HCT116 (cell line): ENCODE measurements at regions not wholly inside any gene's neighbourhood (a gene's known extent, or its start where the extent isn't known, plus 50 kb on each side); places are given as distances from the start of the nearest gene placed in this dataset.

ENCODE experiments used
- CTCF ChIP-seq, 3 experiments: fragments of 200-600 bp in 1 of 3; sonication (generic) in 1 of 3; IDR thresholded peaks in 2 of 3; conservative IDR thresholded peaks in 1 of 3; 2 replicates each; pipeline ENCODE4 v1.5.1; 2012 to 2017; ENCODE audit warnings: low read depth in 2 of 3, low read length in 2 of 3, antibody characterized with exemption in 1 of 3, borderline replicate concordance in 1 of 3, control low read depth in 1 of 3, mild to moderate bottlenecking in 1 of 3, mixed read lengths in 1 of 3, mixed run types in 1 of 3, moderate library complexity in 1 of 3; ENCODE audit not compliant: insufficient read depth in 1 of 3
- EGR1 ChIP-seq: IDR thresholded peaks from 2 replicates; pipeline ENCODE4 v1.6.1; 2012; ENCODE audit warnings: low read depth
- EZH2 ChIP-seq: fragments of 200-600 bp; sonication (generic); IDR thresholded peaks from 2 replicates; pipeline ENCODE4 v1.6.1; 2017; ENCODE audit warnings: antibody characterized with exemption, mixed run types
- FOSL1 ChIP-seq: IDR thresholded peaks from 2 replicates; pipeline ENCODE4 v1.6.1; 2012; ENCODE audit warnings: low read depth
- MAX ChIP-seq: IDR thresholded peaks from 2 replicates; pipeline ENCODE4 v1.6.1; 2012
- POLR2A ChIP-seq: IDR thresholded peaks from 2 replicates; pipeline ENCODE4 v1.7.0; 2011; ENCODE audit warnings: borderline replicate concordance; ENCODE audit not compliant: insufficient read depth, insufficient read length; ENCODE audit errors: extremely low read depth
- RAD21 ChIP-seq: IDR thresholded peaks from 2 replicates; pipeline ENCODE4 v1.6.1; 2012; ENCODE audit warnings: low read depth, mild to moderate bottlenecking

GRCh38 chr13:75102001-75102716 lies 379.8 kb downstream of the TBC1D4 start:
- no peak for TF ChIP-seq CTCF (IDR thresholded peaks at IDR 0.05 in 2 of 3, conservative IDR thresholded peaks at IDR 0.05 in 1 of 3; ENCODE audit: borderline replicate concordance in 1 of 3, insufficient read depth in 1 of 3, low read depth in 2 of 3, low read length in 2 of 3)
- no peak for TF ChIP-seq FOSL1
- no peak for TF ChIP-seq EGR1
- no peak for TF ChIP-seq MAX
- TF ChIP-seq POLR2A, result no peak
- TF ChIP-seq EZH2, result no peak
- no peak for TF ChIP-seq RAD21
